GM10248 (cell line): ENCODE measurements at regions not wholly inside any gene's neighbourhood (a gene's known extent, or its start where the extent isn't known, plus 50 kb on each side); places are given as distances from the start of the nearest gene placed in this dataset.

Experiments
- CTCF ChIA-PET: fragments of 300-600 bp; sonication (Branson Sonifier 250); formaldehyde crosslinking; extraction: SDS; loops from one replicate; lab custom pipeline; 2021; ENCODE audit warnings: antibody characterized with exemption; lab: Yijun Ruan, JAX
- POLR2A ChIA-PET: fragments of 350-650 bp; sonication (Branson Sonifier 250); formaldehyde crosslinking; extraction: SDS; loops from one replicate; lab custom pipeline; 2020; ENCODE audit warnings: antibody characterized with exemption; lab: Yijun Ruan, JAX
- DNase-seq: peaks from one replicate; pipeline ENCODE4 v3.0.0; 2012; ENCODE audit errors: extremely low spot score
- TF ChIP-seq, protein P1 (sequence below): IDR thresholded peaks from 2 replicates; pipeline ENCODE4 v1.5.1; 2012; ENCODE audit warnings: mild to moderate bottlenecking, low read depth; ENCODE audit errors: extremely low read depth, missing control alignments, control extremely low read depth

DNA sequence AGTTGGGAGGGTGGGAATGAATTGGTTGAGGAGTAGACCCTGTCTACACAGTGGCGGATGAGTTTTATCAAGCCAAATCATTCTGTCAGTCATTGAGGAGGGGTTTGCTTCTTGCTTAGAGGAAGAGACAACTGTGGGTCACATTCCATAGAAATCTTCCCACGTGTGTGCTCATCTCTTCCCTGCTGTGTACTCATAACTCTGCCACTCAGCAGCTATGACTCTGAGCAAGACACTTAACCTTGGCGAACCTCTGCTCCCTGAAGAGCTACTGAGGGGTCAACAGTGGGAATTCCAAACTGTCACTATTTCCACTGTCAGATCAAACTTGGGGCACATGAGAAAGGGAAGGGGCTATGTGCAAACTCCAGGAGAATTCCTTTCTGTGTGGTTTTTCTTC, 72.6 kb upstream of the COX10 start:
- ChIA-PET CTCF (no interaction called here), POLR2A (no interaction called here)
- TF ChIP-seq, protein P1, sequence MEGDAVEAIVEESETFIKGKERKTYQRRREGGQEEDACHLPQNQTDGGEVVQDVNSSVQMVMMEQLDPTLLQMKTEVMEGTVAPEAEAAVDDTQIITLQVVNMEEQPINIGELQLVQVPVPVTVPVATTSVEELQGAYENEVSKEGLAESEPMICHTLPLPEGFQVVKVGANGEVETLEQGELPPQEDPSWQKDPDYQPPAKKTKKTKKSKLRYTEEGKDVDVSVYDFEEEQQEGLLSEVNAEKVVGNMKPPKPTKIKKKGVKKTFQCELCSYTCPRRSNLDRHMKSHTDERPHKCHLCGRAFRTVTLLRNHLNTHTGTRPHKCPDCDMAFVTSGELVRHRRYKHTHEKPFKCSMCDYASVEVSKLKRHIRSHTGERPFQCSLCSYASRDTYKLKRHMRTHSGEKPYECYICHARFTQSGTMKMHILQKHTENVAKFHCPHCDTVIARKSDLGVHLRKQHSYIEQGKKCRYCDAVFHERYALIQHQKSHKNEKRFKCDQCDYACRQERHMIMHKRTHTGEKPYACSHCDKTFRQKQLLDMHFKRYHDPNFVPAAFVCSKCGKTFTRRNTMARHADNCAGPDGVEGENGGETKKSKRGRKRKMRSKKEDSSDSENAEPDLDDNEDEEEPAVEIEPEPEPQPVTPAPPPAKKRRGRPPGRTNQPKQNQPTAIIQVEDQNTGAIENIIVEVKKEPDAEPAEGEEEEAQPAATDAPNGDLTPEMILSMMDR = no peak
- DNase-seq = no peak

DNA sequence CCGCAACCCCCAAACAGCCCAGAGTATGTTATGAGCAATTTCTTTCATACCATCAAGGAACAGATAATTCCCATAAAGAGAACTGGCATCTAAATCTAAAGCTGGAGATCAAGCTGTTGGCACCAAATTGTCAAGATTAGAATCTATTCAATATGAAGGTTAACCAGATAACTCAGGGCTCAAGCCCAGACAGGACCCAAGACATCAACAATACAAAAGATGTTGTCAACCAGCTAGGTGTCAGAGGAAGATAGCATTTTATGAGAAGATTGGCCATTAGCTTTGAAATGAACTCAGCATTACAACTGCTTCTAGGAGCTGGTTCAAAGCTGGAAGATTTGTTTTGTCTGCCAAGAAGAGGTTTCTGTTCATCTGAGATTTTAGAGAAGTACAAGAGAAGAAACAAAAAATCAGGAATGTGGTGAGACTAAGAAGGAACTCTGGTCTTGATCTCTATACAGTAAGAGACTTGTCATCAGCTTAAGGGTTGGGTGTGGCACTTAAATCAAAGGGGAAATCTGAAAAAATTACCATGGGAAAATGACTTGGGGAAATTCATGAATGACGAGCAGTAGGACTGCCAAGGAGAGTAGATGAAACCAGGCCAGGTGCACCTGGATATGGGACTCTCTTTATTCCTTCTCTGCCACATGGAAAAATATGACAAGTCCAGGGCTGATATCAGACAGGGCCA, 64.2 kb upstream of the COX10 start:
- ChIA-PET POLR2A (no interaction called here), CTCF (interaction anchor here (1.5 kb wide), 1 partner anchor 14 kb away, joined by 4 read pairs; no protein-coding TSS in a partner anchor)
- DNase-seq = no peak
- TF ChIP-seq, protein P1 = no peak

DNA sequence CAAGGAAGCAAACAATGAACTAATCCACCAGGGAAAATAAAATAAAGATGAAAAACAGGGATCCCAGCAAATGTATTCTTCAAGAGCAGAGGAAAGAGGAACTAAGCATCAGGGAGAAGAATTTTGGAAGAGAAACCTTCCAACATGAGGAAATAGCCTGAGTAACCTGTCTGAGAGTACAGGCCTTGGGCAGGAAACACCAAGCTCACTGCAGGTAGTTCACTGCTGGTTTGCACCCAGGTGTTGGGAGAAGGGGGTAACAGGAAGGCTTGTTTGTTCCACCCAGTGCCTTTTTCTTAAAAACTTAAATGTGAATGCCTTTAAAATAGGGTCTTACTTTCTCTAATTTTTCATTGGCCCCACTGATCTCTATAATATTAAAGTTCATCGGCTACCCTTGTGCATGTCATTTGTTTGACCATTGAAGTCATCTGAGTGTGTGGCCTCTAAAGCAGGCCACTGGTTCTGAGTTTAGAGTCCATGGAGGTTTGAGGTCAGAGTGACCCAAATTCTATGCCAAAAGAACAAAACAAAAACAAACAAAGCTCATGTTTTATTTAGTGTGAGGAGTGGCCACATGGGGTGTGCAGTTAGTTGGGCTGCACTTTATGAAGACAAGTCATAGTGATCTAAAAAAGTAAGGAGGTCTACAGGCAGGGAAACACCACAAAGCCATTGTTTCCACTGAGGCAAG, 62.9 kb upstream of the COX10 start:
- ChIA-PET CTCF (interaction anchor here (1.0 kb wide), 1 partner anchor 10 kb away, joined by 4 read pairs; no protein-coding TSS in a partner anchor), POLR2A (no interaction called here)
- TF ChIP-seq, protein P1 = no peak
- DNase-seq = no peak

DNA sequence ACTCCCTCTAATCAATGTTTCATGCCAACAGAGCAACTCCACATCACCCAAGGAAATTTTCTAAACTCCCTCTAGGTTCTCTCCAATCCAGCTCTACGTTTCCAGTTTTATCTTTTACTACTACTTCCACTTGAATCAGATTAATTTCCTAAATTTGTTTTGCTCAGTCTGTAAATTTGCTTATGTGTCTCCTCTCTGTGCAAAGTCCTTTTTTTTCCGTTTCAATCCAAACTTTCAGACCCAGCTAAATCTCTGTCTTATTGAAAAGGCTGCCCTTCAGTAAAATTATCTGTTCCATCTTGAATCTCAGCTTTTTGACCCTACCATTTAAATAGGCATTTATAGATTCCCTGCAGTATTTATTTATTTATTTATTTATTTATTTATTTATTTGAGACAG, 61.4 kb upstream of the COX10 start:
- CTCF ChIA-PET = no interaction called here
- TF ChIP-seq, protein P1 = no peak
- POLR2A ChIA-PET = no interaction called here
- no peak for DNase-seq

DNA sequence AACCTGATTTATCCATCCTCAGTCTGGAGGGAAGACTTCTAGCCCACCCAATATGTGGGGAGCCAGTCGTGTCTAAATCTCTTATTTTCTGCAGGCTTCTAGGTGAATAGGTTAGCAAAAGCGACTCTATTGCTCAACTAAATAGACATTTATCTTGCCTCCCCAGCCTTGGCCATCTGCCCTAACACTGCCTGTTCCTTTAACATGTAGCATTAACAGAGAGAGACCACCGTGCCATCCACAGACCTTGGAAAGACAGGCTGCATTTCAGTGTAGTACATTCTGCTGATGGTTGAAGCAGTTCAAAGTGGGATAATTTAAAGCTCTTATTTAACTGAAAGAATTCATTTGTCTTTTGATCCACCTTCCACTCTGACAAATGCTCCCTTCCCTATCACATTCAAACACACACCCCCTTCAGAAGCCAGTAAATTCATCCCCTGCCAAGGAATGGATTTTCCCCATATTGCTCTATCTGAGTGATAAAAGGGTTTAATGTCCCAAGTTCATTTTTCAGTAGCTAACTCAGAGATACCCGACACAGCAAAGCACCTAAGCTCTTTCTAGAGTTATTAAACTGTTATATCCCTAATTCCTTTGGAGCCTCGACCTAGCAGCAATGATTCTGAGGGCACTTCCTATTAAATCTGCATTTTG, 58.1 kb upstream of the COX10 start:
- POLR2A ChIA-PET = interaction anchor here (0.6 kb wide), 1 partner anchor 58 kb away, joined by 3 read pairs; the partner anchor contains the start of gene COX10
- TF ChIP-seq, protein P1 = no peak
- CTCF ChIA-PET = no interaction called here
- no peak for DNase-seq

DNA sequence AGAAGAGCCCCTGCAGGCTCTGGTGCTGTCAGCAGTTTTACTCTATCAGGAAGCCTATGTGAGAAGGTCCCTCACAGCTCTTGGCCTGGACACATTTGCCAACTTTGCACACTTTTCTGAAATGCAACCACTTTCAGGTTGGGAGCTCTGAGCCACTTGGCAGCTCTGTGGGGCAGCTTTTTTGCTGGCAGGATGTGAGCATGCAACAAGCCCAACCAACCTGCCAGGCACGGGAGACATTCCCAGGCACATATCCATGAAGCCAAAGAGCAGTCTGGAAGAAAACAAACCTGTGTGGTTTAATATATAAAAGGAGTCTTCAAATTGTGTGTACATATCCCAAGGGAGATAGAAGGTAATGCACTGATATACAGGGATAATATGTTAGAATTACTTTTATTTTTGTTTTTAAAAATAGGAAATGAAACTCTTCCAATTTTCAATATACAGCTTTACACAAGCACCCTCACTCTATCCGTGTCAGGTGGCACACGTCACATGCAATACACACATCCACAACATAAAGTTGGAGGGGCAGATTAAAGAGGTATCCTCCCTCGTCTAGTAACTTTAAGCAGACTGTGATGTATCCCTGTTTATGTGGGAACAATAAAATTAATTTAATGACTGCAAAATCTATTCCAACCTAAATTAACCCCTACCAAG, 57.4 kb upstream of the COX10 start:
- DNase-seq = no peak
- TF ChIP-seq, protein P1 = no peak
- CTCF ChIA-PET = interaction anchor here (1.0 kb wide), 1 partner anchor 21 kb away, joined by 3 read pairs; no protein-coding TSS in a partner anchor
- POLR2A ChIA-PET = no interaction called here
